HepG2 (cell line): ENCODE measurements at regions not wholly inside any gene's neighbourhood (a gene's known extent, or its start where the extent isn't known, plus 50 kb on each side); places are given as distances from the start of the nearest gene placed in this dataset.

ENCODE experiments used
- ATAC-seq: fragments of 200-7000 bp; cut with Tn5 transposase; 3 replicates; pipeline ENCODE4 v1.9.1; 2020; ENCODE audit warnings: mild to moderate bottlenecking, moderate library complexity
- BruUV-seq: library from RNA; stranded (reverse); fragments of 400-500 nt; replicated peaks from 2 replicates; lab custom pipeline; 2021; lab: Mats Ljungman, UMichigan
- CTCF ChIA-PET: fragments of 300-600 bp; formaldehyde crosslinking; extraction: SDS; loops from one replicate; lab custom pipeline; 2021; ENCODE audit warnings: low total read pairs, inconsistent platforms, low intra/inter-chr PET ratio; lab: Yijun Ruan, JAX
- POLR2A ChIA-PET: fragments of 350-600 bp; sonication (Branson Sonifier 250); formaldehyde crosslinking; loops from one replicate; lab custom pipeline; 2020; ENCODE audit warnings: antibody characterized with exemption, inconsistent platforms; lab: Yijun Ruan, JAX
- DNase-seq: peaks from one replicate; pipeline ENCODE4 v3.0.0-alpha.2; 2015; ENCODE audit warnings: low spot score
- FAIRE-seq: peaks from 3 replicates; lab custom pipeline; 2011; peaks lifted over from hg19 to GRCh38; lab: Jason Lieb, UNC
- H2AFZ ChIP-seq: one replicate; pipeline ENCODE4 v1.6.1; 2011; ENCODE audit warnings: low read length, inconsistent platforms
- H3K27ac ChIP-seq: fragments of 300-600 bp; 3 replicates; pipeline ENCODE4 v1.8.0; 2011; ENCODE audit warnings: mixed run types, mild to moderate bottlenecking, mixed read lengths, low read length, inconsistent platforms; ENCODE audit not compliant: insufficient read depth; ENCODE audit errors: extremely low read length
- H3K27me3 ChIP-seq, 2 experiments: fragments of 200-600 bp in 1 of 2; 2 replicates in 1 of 2; 3 replicates in 1 of 2; pipeline versions ENCODE4 v1.6.0 to v1.8.0; 2011; ENCODE audit warnings: low read length in 2 of 2, mild to moderate bottlenecking in 2 of 2, moderate library complexity in 2 of 2, inconsistent platforms in 1 of 2; ENCODE audit not compliant: insufficient read depth in 2 of 2, control insufficient read depth in 1 of 2
- H3K36me3 ChIP-seq, 2 experiments: fragments of 200-600 bp in 1 of 2; replicated peaks in 1 of 2; 2 replicates in 1 of 2; 3 replicates in 1 of 2; pipeline versions ENCODE4 v1.5.1 to v1.8.0; 2011; ENCODE audit warnings: low read length in 2 of 2, inconsistent platforms in 1 of 2; ENCODE audit not compliant: insufficient read depth in 2 of 2, control insufficient read depth in 1 of 2
- H3K4me1 ChIP-seq: 2 replicates; pipeline ENCODE4 v1.5.1; 2012; ENCODE audit warnings: low read length, inconsistent platforms; ENCODE audit not compliant: insufficient read depth
- H3K4me2 ChIP-seq: 2 replicates; pipeline ENCODE4 v1.6.0; 2011; ENCODE audit warnings: low read depth, low read length, inconsistent platforms
- H3K4me3 ChIP-seq, 3 experiments: fragments of 200-600 bp in 1 of 3; sonication (generic), shearing (Covaris generic) in 1 of 3; replicated peaks in 1 of 3; 2 replicates each; pipeline ENCODE4 v1.5.1; 2011 to 2016; ENCODE audit warnings: low read length in 3 of 3, inconsistent platforms in 2 of 3, low read depth in 2 of 3, mild to moderate bottlenecking in 2 of 3, control low read depth in 1 of 3, mixed read lengths in 1 of 3; ENCODE audit not compliant: insufficient read depth in 1 of 3
- H3K79me2 ChIP-seq: one replicate; pipeline ENCODE4 v1.6.1; 2011; ENCODE audit warnings: low read length, inconsistent platforms; ENCODE audit not compliant: insufficient read depth
- H3K9ac ChIP-seq: 2 replicates; pipeline ENCODE4 v1.6.0; 2011; ENCODE audit warnings: mild to moderate bottlenecking, low read depth, low read length, inconsistent platforms; ENCODE audit not compliant: insufficient read depth
- H3K9me3 ChIP-seq: 2 replicates; pipeline ENCODE4 v1.5.1; 2012; ENCODE audit warnings: mild to moderate bottlenecking, low read length
- H4K20me1 ChIP-seq: 2 replicates; pipeline ENCODE4 v1.6.0; 2011; ENCODE audit warnings: inconsistent platforms, mild to moderate bottlenecking, low read length, moderate library complexity; ENCODE audit not compliant: insufficient read depth
- ARHGAP35 ChIP-seq: sonication (generic); formaldehyde crosslinking; IDR thresholded peaks from 2 replicates; pipeline ENCODE4 v1.9.0; 2022; ENCODE audit warnings: mild to moderate bottlenecking, inconsistent platforms, moderate library complexity, missing genetic modification reagents, borderline replicate concordance
- KDM6A ChIP-seq: IDR thresholded peaks from 2 replicates; pipeline ENCODE4 v1.6.1; 2016; ENCODE audit warnings: low read depth
- MBNL3 ChIP-seq: fragments of 250-450 bp; sonication (Bioruptor Pico); conservative IDR thresholded peaks from 2 replicates; pipeline ENCODE4 v1.8.0; 2022; ENCODE audit warnings: mild to moderate bottlenecking, inconsistent platforms
- MED1 ChIP-seq: sonication (generic); formaldehyde crosslinking; IDR thresholded peaks from 2 replicates; pipeline ENCODE4 v1.4.0; 2020; ENCODE audit warnings: missing genetic modification reagents
- MYC ChIP-seq: sonication (generic); formaldehyde crosslinking; IDR thresholded peaks from 2 replicates; pipeline ENCODE4 v1.9.0; 2021; ENCODE audit warnings: missing genetic modification reagents, borderline replicate concordance
- PPARG ChIP-seq: conservative IDR thresholded peaks from 2 replicates; pipeline ENCODE4 v1.6.1; 2016; ENCODE audit warnings: missing biosample characterization, missing genetic modification reagents
- SMARCC2 ChIP-seq: fragments of 450-650 bp; IDR thresholded peaks from 2 replicates; pipeline ENCODE4 v1.6.1; 2017; ENCODE audit warnings: antibody characterized with exemption, mild to moderate bottlenecking
- ZFP37 ChIP-seq: sonication (generic); formaldehyde crosslinking; IDR thresholded peaks from 2 replicates; pipeline ENCODE4 v1.4.0; 2020; ENCODE audit warnings: missing genetic modification reagents, borderline replicate concordance
- ZFP41 ChIP-seq: sonication (generic); formaldehyde crosslinking; IDR thresholded peaks from 2 replicates; pipeline ENCODE4 v1.4.0; 2020; ENCODE audit warnings: mild to moderate bottlenecking, missing genetic modification reagents, borderline replicate concordance
- ZNF547 ChIP-seq: sonication (generic); formaldehyde crosslinking; IDR thresholded peaks from 2 replicates; pipeline ENCODE4 v1.5.1; 2020; ENCODE audit warnings: mild to moderate bottlenecking, missing genetic modification reagents
- ZNF670 ChIP-seq: sonication (generic); formaldehyde crosslinking; IDR thresholded peaks from 2 replicates; pipeline ENCODE4 v1.8.0; 2022; ENCODE audit warnings: mild to moderate bottlenecking, missing genetic modification reagents, borderline replicate concordance
- ZNF841 ChIP-seq: sonication (generic); formaldehyde crosslinking; IDR thresholded peaks from 2 replicates; pipeline ENCODE4 v1.8.1; 2023; ENCODE audit warnings: missing genetic modification reagents, borderline replicate concordance
- WGBS: methylation state at CpG from one replicate; pipeline ENCODE4 v1.1.6; 2017; ENCODE audit warnings: low lambda C conversion rate; 5-methylcytosine and 5-hydroxymethylcytosine counted together
- in situ Hi-C: cut with HindIII; loops from 2 replicates; pipeline ENCODE4 v1.10.0; 2017; ENCODE audit warnings: low pct_unique_long_range_greater_than_20kb; ENCODE audit not compliant: extremely low pct_ligation_motif_present
- intact Hi-C: fragments of 100-400 bp; cut with micrococcal nuclease; formaldehyde crosslinking; loops from one replicate; pipeline ENCODE4 v1.10.0; 2022; ENCODE audit not compliant: unreplicated experiment
- TF ChIP-seq, protein P1 (sequence below): sonication (generic); formaldehyde crosslinking; IDR thresholded peaks from 2 replicates; pipeline ENCODE4 v1.5.0; 2020; ENCODE audit warnings: missing genetic modification reagents
- TF ChIP-seq, protein P2 (sequence below): sonication (generic); formaldehyde crosslinking; IDR thresholded peaks from 2 replicates; pipeline ENCODE4 v1.8.1; 2023; ENCODE audit warnings: mild to moderate bottlenecking, missing genetic modification reagents
- TF ChIP-seq, protein P3 (sequence below): IDR thresholded peaks from 2 replicates; pipeline ENCODE4 v1.6.1; 2012; ENCODE audit warnings: inconsistent platforms

DNA sequence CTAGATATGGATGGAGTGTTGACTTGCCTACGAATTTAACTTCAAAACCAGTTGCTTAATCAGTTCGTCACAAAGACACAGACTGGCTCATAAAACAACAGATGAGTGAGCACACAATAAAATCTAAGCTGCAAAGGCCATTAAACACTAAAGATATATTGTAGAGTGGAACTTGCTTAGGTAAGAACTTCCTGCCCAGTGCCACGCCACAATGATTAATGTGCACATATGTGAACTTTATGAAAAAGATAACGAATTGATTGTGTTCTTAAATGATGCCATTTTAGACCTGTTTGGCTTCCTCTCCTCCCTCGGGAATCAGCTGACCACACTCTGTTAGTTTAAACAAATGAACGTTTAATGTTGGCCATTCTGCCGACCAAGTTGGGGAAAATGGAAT is 2031.3 kb upstream of the CELF4 start:
- in situ Hi-C loops, result no loop called here
- intact Hi-C loops, result no loop called here
- no peak for DNase-seq

DNA sequence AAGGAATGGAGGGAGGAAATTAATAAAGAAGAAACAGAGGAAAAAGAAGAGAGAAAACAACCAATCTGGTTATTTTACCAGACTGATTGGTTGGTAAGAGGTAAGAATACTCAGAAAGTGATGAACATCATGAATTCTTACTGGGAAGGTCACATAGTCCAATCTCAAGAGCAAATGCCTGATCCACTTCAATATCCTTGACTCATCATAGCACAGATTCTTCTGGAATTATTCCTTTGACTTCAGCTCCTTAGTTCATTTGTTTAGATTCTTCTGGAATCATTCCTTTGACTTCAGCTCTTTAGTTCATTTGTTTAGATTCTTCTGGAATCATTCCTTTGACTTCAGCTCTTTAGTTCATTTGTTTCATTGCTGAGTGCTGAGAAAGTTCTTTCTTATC is 2030.6 kb upstream of the CELF4 start:
- Histone ChIP-seq H3K79me2 (no peaks in the 10 kb centered on the region), H3K4me1 (no peaks in the 10 kb centered on the region), H3K4me3 (no peak overlapping the region), H3K27me3 (no peaks in the 10 kb centered on the region; a peak in 1 of 5 replicates), H3K9me3 (no peaks in the 10 kb centered on the region), H2AFZ (no peak overlapping the region), H3K27ac (no peak overlapping the region), H4K20me1 (no peaks in the 10 kb centered on the region), H3K9ac (no peak overlapping the region), H3K36me3 (no peaks in the 10 kb centered on the region), H3K4me2 (no peak overlapping the region)
- ATAC-seq, result no peak
- in situ Hi-C loops (no loop called here), intact Hi-C loops (no loop called here)
- FAIRE-seq, result no peak
- POLR2A ChIA-PET, result no interaction called here
- CTCF ChIA-PET, result no interaction called here
- DNase-seq, result no peak
- no TSS peak for BruUV-seq
- TF ChIP-seq MBNL3 (CRISPR knock-in tag), result no peak
- no peak for TF ChIP-seq ZFP37 (CRISPR knock-in tag)
- TF ChIP-seq ZFP41, result no peak
- TF ChIP-seq, protein P1, sequence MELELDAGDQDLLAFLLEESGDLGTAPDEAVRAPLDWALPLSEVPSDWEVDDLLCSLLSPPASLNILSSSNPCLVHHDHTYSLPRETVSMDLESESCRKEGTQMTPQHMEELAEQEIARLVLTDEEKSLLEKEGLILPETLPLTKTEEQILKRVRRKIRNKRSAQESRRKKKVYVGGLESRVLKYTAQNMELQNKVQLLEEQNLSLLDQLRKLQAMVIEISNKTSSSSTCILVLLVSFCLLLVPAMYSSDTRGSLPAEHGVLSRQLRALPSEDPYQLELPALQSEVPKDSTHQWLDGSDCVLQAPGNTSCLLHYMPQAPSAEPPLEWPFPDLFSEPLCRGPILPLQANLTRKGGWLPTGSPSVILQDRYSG (CRISPR knock-in tag), result no peak

More for the DNA sequence above, 2031.3 kb upstream of the CELF4 start:
- TF ChIP-seq, protein P2, sequence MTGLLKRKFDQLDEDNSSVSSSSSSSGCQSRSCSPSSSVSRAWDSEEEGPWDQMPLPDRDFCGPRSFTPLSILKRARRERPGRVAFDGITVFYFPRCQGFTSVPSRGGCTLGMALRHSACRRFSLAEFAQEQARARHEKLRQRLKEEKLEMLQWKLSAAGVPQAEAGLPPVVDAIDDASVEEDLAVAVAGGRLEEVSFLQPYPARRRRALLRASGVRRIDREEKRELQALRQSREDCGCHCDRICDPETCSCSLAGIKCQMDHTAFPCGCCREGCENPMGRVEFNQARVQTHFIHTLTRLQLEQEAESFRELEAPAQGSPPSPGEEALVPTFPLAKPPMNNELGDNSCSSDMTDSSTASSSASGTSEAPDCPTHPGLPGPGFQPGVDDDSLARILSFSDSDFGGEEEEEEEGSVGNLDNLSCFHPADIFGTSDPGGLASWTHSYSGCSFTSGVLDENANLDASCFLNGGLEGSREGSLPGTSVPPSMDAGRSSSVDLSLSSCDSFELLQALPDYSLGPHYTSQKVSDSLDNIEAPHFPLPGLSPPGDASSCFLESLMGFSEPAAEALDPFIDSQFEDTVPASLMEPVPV (CRISPR knock-in tag), result no peak
- TF ChIP-seq MED1 (CRISPR knock-in tag), result no peak
- no peak for TF ChIP-seq ARHGAP35 (CRISPR knock-in tag)
- no peak for TF ChIP-seq ZNF841
- no peak for TF ChIP-seq MYC (CRISPR knock-in tag)
- TF ChIP-seq PPARG (CRISPR knock-in tag), result no peak
- TF ChIP-seq ZNF670 (CRISPR knock-in tag), result no peak
- TF ChIP-seq, protein P3, sequence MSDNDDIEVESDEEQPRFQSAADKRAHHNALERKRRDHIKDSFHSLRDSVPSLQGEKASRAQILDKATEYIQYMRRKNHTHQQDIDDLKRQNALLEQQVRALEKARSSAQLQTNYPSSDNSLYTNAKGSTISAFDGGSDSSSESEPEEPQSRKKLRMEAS, result no peak
- no peak for TF ChIP-seq SMARCC2
- no peak for TF ChIP-seq ZNF547 (CRISPR knock-in tag)
- no peak for TF ChIP-seq KDM6A (CRISPR knock-in tag)
- TF ChIP-seq, all 625 proteins: peak for 0
- 92% methylated on average over 7 of the region's 7 CpGs for WGBS
- no peaks in the 10 kb centered on the region for H3K79me2 ChIP-seq
- no peaks in the 10 kb centered on the region for H4K20me1 ChIP-seq
- no peak overlapping the region for H3K27ac ChIP-seq
- no peak overlapping the region for H3K4me2 ChIP-seq
- CTCF ChIA-PET, result no interaction called here
- no peaks in the 10 kb centered on the region for H3K9me3 ChIP-seq
- no peaks in the 10 kb centered on the region for H3K36me3 ChIP-seq
- H3K27me3 ChIP-seq, result no peaks in the 10 kb centered on the region; a peak in 1 of 5 replicates
- H2AFZ ChIP-seq, result no peak overlapping the region
- H3K9ac ChIP-seq, result no peak overlapping the region
- POLR2A ChIA-PET, result no interaction called here
- BruUV-seq, result no TSS peak
- ATAC-seq, result no peak
- no peak for FAIRE-seq
- H3K4me1 ChIP-seq, result no peaks in the 10 kb centered on the region
- no peak overlapping the region for H3K4me3 ChIP-seq
